Hepatocyte (in vitro differentiated cells): ENCODE measurements at regions not wholly inside any gene's neighbourhood (a gene's known extent, or its start where the extent isn't known, plus 50 kb on each side); places are given as distances from the start of the nearest gene placed in this dataset.

Source experiments
- CTCF ChIP-seq: fragments of 200-600 bp; sonication (generic); IDR thresholded peaks from 2 replicates; pipeline ENCODE4 v1.5.1; 2016; ENCODE audit warnings: antibody characterized with exemption, mild to moderate bottlenecking; ENCODE audit not compliant: poor library complexity
- EZH2 ChIP-seq: fragments of 200-600 bp; sonication (generic); IDR thresholded peaks from 2 replicates; pipeline ENCODE4 v1.6.1; 2016; ENCODE audit warnings: antibody characterized with exemption, mild to moderate bottlenecking, borderline replicate concordance
- EZH2phosphoT487 ChIP-seq: fragments of 200-600 bp; sonication (generic); IDR thresholded peaks from one replicate; pipeline ENCODE4 v1.6.1; 2018; ENCODE audit warnings: antibody characterized with exemption, mild to moderate bottlenecking, low read depth, moderate library complexity; ENCODE audit not compliant: unreplicated experiment, severe bottlenecking

GRCh38 chr5:124954784-124955183 is 208.3 kb upstream of the ZNF608 start:
- TF ChIP-seq CTCF (no peak), EZH2 (no peak), EZH2phosphoT487 (no peak)
